ENCODE measurements at regions not wholly inside any gene's neighbourhood (a gene's known extent, or its start where the extent isn't known, plus 50 kb on each side); places are given as distances from the start of the nearest gene placed in this dataset.

DNA sequence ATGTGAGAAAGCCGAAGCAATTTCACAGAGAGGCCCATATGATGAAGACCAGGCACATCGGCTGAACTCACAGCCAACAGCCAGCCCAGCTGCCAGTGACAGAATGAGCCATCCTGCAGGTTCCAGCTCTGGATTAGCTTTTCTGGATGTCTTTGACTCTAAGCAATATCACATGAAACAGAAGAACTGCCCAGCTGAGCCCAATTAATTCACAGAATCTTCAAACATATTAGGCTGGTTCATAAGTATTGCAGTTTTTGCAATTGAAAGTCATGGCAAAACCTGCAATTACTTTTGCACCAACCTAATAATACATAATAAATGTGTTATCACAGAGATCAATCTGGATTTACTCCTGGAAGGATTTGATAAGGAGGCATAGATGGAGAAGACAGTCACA lies 299.9 kb downstream of the RAB28 start:
- no peak for DNase-seq (ENCODE audit: low read depth in 2 of 2, low spot score in 1 of 2)

DNA sequence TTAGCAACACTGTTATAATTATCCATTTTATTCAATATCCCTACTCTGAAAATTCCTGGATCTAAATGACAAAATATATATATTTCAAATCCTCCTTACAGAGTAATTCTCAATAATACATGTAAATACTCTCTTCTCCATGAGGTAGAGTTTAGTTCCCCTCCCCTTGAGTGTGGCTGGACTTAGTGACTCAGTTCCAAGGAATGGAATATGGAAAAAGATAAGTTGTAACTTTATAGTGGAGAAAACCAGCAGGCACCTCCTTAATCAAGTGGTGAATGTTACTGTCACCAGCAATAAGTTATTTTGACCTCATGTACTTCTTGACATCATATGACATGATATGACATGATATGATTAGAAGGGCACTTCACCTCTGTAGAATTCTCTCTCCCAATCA lies 302.0 kb downstream of the RAB28 start:
- DNase-seq (ENCODE audit: low read depth in 2 of 2, low spot score in 1 of 2) = no peak

DNA sequence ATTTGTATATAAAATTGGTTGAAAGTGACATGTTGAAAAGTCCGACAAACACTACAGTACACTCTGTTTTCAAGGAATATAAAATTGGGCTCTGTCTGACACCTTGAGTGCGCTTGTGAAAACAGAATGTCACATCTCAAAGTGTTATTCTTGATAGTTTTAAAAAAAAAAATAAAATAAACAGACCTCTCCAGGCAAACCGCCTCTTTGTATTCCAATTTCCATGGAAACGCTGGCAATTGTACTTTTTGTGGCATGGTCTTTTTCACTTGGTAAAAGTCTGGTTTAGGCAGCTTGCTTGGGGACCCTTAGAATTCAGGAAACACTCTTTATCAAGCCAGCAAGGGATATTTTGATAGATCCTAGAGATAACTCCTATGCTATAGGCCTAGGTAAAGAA lies 302.5 kb downstream of the RAB28 start:
- no peak for DNase-seq (ENCODE audit: low read depth in 2 of 2, low spot score in 1 of 2)

DNA sequence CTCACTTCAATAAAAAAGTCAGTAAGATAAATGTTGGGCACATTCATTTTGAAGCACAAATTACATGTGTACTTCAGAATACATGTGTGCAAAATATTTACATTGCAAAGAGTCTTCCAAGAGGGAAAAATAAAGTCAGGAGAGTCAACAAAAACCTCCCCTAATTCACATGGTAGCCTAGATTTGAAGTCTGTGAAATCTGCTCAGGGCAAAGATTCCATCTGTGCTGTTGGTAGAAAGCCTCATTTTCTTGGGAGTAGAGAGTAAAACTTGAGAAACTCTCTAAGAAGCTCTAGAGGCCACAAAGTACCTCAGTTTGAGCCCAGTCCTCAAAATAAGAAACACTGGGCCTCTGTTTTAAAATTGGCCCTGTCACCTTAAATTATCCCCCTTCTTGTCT lies 303.4 kb downstream of the RAB28 start:
- no peak for DNase-seq (ENCODE audit: low read depth in 2 of 2, low spot score in 1 of 2)

DNA sequence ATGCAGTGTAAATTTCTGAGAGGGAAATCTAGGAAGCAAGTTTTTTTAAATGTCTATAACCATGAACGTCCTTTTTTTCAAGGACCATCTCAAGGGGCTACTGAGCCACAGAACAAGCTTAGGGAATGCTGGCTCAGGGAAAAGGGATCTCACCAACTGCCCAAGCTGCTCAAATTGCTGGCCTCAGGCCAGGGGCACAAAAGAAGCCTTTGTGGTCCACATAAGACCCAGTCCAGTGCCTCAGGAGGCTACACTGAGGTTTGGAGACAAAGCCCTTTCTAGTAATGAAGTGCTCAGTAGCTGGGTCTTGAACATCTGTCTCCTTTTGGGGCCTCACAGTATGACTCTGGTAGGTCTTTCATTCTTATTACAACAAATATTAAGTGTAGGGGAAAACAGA lies 305.5 kb downstream of the RAB28 start:
- no peak for DNase-seq (ENCODE audit: low read depth in 2 of 2, low spot score in 1 of 2)

DNA sequence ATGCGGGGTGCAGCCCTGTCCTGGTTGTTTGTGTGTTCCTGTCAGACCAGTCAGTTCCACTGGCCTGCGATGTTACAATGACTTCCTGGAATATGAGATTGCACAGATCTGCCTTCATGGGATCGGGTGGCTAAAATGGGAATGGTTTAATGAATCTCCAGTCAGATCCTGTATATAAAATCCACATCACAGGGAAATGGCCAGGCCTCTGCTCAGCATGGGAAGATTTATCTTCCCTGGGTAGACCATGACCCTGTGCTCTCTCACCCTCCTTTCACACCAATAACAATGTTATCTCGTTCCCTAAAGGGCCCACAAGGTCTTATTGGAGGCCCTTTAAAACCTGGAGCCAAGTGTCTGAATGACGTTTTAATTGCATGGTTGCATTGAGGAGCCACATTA lies 307.4 kb downstream of the RAB28 start:
- DNase-seq (ENCODE audit: low read depth in 2 of 2, low spot score in 1 of 2) = no peak

DNA sequence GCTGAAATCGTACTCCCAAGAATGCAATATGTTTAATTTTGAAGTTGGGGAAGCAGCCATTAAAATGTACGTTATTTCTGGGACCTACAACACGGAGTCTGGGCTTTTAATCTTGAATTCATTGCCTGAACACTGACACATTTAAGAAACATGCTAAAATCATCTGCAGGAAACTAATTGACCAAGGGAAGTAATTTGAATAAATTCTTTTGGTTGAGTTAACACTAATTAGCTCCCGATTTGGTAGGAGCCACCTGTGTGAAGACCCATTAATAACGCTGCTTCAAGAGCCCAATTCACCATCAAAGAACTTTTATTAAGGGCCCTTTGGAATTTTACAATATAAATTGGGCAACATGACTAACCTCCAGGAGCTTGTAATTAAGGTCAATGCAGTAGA lies 309.2 kb downstream of the RAB28 start:
- DNase-seq (ENCODE audit: low read depth in 2 of 2, low spot score in 1 of 2) = no peak

DNA sequence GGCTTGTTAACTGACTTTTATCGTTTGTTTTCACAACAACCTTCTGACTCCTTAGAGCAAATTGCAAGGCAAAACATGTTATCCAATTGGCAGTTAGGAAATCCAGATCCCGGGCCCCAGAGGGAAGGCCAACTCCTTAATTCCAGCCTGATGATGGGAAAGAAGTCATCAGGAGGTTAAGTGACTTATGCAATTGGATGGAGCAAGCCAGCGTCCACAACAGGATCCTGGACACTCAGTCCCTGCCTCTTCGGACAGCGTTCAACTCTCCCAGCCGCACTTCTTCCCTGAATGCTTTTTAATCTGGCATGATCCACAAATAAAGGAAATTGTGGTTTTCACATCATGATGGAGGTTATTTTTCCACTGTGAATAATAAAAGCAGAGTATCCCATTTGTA lies 310.1 kb downstream of the RAB28 start:
- DNase-seq (ENCODE audit: low read depth in 2 of 2, low spot score in 1 of 2) = no peak

DNA sequence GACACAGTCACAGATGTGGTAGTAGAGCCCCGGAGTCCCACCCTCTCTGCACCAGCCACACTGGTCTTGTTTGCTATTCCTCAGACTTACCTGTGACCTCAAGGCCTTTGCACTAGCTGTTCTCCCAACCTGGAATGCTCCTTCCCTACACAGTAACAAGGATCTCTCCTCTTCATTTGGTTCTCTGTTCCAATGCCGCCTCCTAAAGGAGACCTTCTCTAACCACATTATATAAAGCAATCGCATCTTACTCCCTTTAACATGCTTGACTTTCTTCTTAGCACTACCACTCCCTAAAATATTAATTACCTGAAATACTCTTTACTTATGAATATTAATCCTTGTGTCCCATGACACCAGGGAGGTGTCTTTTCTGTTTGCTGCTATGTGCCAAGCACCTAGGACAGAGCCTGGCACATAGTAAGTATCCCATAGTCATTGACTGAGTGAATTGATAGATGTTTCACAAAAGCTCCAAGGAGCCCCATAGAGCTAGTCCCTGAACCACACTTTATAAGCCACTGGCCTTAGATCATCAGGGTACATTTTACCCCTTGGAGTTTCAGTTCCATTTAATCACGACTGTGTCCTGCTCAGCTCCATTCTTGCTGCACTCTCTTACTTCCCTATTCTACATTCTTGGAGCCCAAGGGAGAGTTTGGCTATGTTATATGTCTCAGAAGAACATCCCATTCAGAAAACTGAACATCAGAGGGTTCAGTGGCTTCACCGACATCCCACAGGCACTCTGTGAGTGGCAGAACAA lies 312.7 kb downstream of the RAB28 start:
- no peak for DNase-seq (ENCODE audit: low read depth in 2 of 2, low spot score in 1 of 2)

DNA sequence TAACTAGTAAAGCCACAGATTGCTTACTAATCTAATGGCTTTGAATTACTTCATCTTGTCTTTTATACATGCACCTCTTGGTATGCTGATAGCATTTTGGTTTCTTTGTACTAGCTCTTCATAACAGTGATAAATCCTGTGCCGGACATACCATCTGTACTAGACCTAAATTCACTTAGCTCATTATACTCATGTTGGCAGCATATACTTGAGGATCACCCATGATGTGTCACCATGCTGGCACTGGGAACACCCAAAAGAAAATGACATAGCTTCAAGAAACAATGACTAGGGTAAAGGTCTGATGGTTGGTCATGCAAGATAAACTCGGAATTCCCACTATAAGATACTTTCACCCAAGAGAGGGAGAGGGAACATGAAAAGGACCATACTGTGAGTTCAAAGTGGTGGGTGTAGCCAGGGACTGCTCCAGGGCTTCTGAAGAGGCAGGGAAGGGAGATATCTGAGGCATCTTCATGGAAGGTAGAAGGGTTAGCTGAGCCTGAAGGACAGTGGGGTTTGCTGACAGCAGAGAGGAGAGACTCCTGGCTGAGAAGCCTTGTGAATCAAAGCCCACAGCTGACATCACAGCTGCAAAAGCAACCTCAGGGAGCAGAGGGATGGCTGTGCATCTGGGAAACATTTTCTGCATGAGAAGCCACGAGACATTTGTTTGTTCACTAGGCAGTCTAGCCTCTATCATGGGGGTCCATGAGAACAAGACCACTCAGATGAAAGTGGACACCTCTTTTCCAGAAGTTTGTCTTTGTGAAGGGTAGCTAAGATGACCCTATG lies 314.2 kb downstream of the RAB28 start:
- no peak for DNase-seq (ENCODE audit: low read depth in 2 of 2, low spot score in 1 of 2)

DNA sequence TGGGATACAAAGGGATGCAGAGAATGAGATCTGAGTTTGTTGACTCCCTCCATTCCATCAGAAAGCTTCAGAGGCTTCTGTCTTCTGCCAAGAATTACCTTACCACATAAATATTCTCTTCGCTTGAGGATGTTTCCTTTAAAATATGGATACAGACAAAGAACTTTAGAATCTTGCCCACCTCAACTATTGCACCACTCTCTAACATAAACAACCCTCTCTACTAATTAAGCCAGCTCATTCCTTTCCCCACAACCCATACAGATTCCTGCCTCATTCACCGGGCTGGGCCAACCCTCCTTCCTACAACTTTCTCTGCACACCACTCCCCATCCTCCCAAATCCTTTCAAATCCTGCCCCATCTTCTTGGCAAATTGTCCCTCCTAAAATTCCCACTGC lies 315.8 kb downstream of the RAB28 start:
- no peak for DNase-seq (ENCODE audit: low read depth in 2 of 2, low spot score in 1 of 2)

DNA sequence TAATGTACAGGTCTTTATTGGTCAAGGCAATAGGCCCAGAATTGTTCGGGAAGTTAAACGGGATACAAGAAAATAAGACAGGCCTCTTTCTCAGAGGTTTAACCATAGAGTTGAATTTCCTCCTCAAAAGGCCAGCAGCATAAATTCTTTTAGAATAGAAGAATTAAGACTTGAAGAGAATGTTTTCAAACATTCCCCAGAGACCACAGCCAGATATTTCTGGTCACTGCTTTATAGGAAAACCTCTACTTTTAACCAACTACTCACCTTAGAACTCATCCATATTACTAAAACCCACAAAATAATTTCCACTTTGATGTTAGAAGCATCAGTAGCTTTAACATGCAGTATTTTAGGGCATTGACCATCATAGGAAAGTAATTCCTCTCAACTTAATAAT lies 317.9 kb downstream of the RAB28 start:
- no peak for DNase-seq (ENCODE audit: low read depth in 2 of 2, low spot score in 1 of 2)

DNA sequence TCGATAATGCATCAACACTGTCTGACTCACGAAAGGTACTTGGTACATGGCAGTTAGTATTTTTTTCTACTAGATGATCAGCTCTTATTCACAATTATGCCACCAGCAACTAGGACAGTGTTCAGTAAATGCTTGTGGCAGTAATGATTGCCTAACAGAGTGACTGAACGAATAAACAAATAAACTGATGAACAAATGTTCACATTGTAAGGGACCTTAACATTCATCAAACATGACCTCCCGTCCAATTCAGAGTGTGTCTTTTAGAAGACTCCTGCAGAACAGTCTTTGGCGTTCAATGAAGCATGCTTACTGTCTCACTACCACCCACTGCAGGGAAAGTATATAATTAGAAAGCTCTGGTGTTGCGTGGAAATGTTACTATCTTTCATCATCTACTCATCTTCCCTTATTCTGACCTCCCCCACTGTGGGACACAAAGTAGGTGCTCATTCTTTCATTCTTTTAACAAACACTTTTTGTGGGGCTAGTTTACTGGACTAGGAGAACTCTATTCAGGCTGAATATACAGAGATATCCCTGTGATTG lies 319.3 kb downstream of the RAB28 start:
- no peak for DNase-seq (ENCODE audit: low read depth in 2 of 2, low spot score in 1 of 2)

DNA sequence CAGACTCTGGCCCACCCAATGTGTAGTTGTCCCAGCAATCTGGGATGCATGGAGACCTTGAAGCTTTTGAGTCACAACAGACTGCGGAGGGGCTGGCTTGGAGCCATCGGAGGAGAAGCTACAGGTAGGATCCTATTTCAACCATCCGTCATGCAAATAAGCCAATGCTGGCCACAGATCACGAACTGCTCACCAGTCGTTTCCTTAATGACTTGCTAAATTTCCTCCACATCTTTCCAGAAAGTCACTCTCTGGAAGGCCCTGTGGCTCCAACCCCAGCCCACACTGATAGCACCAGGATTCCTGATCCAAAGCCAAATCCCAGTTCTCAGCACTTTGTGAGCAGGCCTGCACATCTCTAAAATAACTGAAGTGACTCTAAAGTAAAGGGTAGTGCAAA lies 321.3 kb downstream of the RAB28 start:
- no peak for DNase-seq (ENCODE audit: low read depth in 2 of 2, low spot score in 1 of 2)

DNA sequence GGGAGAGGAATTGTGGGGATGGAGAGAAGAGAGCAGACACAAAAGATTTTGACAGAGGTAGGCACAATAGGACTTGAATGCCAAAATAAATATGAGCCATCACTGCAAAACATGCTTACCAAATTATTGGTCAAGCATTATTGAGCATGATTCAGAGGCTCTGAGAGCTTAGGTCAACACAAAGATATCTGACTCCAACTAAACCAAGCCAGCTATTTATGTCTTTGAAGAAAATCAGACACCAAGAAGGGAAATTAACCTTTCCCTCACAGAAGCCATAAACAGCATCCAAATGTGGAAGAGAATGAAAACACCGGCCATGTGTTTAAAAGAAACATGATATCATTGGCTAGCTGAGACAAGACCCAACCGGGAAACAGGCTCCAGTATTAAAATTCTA lies 323.2 kb downstream of the RAB28 start:
- DNase-seq (ENCODE audit: low read depth in 2 of 2, low spot score in 1 of 2) = no peak

DNA sequence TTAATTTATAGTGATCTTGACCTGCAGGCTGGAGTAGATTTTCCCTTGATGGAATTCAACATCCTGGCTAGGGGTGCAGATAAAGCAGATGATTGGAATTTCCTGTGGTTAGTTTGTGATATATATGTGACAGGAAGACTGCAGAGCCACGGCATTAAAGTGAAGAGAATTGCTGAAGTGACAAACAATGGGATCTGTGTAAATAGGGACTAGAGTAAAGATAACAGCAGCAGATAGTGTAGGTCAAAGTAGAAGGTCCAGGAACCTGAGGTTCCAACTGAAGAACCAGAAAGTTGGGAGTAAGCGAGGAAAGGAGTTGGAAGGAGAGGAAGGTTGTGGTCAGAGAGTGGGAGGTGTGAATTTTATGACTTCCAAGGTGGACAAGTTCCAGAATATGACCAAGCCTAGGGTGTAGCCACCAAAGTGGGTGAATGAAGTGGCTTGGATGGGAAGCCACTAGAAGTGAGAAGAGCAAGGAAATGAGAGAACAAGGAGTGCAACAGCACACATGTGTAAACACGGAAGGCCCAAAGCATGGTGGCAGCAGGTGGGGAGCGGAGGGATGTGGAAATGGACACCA lies 325.0 kb downstream of the RAB28 start:
- DNase-seq (ENCODE audit: low read depth in 2 of 2, low spot score in 1 of 2) = no peak

DNA sequence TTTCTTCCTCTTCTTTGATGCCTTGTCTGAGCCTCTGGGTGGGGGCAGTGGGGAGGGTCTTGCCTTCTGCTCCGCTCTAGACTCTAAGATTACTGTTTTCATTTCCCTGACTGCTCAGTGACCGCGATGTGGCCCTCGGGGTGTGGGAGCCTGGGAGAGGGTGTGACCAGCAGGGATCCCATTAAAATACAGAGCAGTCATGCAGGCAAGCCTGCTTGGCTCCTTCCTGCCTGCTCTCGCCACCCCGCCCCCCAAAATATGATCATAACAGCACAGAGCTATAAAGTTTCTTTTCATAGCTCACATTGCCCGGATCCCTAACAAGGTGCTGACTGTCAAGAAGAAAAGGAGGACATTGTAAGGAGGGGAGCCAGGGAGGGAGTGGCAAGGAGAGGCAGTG lies 332.9 kb downstream of the RAB28 start:
- no peak for DNase-seq (ENCODE audit: low read depth in 2 of 2, low spot score in 1 of 2)

DNA sequence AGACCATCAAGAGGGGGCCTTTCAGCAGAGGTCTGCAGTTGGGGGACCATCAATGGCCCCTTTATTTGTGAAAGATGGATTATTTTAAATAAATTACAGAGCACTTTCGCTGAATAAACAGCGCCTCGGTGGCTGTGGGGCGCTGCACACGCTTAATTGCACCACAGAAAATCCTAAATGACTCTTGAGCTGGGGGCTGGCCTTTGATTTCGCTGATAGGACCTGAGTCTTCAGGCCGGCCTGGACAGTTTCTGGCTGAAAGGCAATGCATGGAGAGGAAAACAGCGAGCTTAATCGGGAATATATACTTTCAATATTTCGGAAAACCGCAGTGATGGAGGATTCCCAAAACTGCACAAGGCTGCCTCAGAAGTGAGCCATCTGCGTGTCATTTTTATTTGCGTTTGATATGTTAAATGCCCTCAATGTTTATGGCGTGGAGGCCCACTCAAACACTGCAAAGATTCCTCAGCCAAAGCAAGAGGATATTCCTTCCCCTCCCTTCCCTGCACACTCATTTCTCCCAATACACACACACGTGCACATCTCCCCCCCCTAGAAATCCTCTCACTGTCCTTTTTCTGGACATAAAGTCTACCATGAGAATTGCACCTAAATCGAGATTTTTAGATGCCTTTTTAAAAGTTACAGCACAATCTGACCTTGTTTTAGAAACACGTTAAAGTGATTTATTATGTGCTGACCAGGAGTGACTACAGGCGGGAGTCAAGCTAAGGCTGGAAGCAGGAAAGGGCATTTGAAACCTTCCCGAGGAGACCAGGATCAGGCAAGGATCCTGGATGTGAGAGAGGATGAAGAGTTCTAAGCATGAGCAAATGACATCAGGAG lies 340.7 kb downstream of the RAB28 start:
- DNase-seq (ENCODE audit: low read depth in 2 of 2, low spot score in 1 of 2) = no peak

DNA sequence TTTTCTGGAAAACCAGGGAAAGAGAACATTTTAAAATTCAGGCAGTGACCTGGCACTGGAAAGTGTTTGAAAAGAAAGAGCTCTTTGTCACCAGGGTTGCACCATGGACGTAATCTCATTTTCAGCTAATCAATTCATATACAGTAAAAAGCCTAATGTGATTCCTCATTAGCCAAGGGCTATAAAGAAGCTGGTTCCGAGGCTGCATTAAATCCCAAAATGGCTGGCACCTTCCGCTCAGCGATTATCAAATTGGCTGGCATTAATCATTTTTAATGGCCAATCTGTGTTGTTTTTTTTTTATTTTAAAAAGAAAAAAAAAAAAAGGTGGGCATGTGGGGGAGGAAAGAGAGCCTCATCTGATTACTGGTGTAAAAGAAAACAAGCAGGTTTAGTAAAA lies 341.4 kb downstream of the RAB28 start:
- no peak for DNase-seq (ENCODE audit: low read depth in 2 of 2, low spot score in 1 of 2)

DNA sequence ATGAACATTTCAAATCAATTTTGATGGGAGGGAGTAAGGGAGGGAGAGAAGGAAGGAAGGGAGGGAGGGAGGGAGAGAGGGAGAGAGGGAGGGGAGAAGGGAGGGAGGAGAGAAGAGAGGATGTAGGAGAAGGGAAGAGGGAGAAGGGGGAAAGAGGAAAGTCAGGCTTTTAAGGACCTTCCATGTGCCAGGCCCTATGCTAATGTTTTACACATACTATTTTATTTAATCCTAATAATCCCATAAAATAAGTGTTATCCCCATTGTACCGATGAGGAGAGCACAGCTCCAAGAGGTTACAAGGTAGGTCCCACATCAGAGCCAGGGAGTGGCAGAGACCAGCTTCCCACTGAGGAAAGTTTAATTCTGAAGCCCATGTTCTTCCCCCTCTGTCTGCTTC lies 341.9 kb downstream of the RAB28 start:
- no peak for DNase-seq (ENCODE audit: low read depth in 2 of 2, low spot score in 1 of 2)

DNA sequence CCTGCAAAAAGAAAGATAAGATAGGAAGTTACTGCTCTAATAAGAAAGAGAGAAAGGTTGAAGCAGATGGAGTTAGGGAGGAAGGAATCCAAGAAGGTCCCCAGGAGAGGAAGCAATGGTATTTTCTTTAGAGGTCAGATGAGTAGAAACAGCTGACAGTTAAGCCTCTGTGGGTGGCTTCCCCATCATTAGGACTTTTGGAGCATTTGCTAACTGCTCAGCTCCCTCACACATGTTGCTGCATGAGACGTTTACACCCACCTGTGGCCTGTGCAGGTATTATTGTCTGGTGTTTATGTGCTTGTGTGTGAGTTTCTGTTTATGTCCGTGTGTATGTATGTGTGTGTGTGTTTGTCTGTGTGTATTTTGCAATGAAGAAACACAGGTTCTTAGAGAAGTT lies 346.8 kb downstream of the RAB28 start:
- no peak for DNase-seq (ENCODE audit: low read depth in 2 of 2, low spot score in 1 of 2)

Data from stimulated activated CD8-positive, alpha-beta memory T cell treated with anti-CD3 and anti-CD28 coated beads, Interleukin-4, amount 100 ng/mL, for 4 hours (primary cell).